ENCODE measurements at regions not wholly inside any gene's neighbourhood (a gene's known extent, or its start where the extent isn't known, plus 50 kb on each side); places are given as distances from the start of the nearest gene placed in this dataset.

DNA sequence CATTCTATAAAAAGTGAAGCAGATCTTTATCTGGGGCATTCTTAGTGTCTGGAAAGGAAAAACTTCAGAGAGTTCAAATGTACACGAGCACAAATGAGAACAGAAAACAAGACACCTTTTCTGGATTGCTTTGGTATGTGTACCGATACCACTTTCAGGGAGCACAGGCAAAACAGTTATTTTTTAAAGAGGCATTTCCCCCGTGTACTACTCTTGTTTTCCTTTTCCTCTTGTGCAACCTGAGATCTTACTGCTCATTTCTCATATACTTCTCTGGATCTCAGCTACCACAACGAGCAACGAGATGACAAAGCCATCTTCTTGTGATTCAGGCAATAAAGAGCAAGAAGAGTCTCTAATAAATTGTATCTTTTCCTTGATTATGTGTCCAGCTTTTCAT is 463.6 kb downstream of the SHQ1 start:
- no peak overlapping the region for H3K23ac ChIP-seq (ENCODE audit: insufficient read length)
- no peak overlapping the region for H2BK12ac ChIP-seq (ENCODE audit: low read depth, low read length)
- FAIRE-seq (no peak), DNase-seq (ENCODE audit: low read depth in 1 of 2, low spot score in 2 of 2) (no peak)
- no peak overlapping the region for H3K4me2 ChIP-seq (ENCODE audit: insufficient read depth in 1 of 2, low read depth in 2 of 2, low read length in 2 of 2)
- no peak overlapping the region for H2BK5ac ChIP-seq (ENCODE audit: low read depth, low read length)
- H3K36me3 ChIP-seq (ENCODE audit: control insufficient read depth in 2 of 4, insufficient read depth in 4 of 4, low read length in 3 of 4), result no peaks in the 10 kb centered on the region
- no peak overlapping the region for H3K56ac ChIP-seq (replicated peaks; ENCODE audit: insufficient read length, low read depth, low read length)
- H2AFZ ChIP-seq (ENCODE audit: low read length), result no peak overlapping the region
- H3K79me2 ChIP-seq (ENCODE audit: control insufficient read depth in 1 of 2, insufficient read depth in 2 of 2, low read length in 2 of 2), result peaks cover 46 to 100% of the 10 kb centered on the region in 2 experiments
- H3K27ac ChIP-seq (ENCODE audit: low read depth, low read length), result no peak overlapping the region
- peaks cover 2 to 34% (median 28%) of the 10 kb centered on the region in 4 experiments for H3K4me1 ChIP-seq (replicated peaks in 1 of 4; ENCODE audit: control insufficient read depth in 3 of 4, insufficient read depth in 4 of 4, low read length in 3 of 4)
- no peak for TF ChIP-seq CBX5 (IDR thresholded peaks at IDR 0.05; ENCODE audit: low read depth, low read length)
- TF ChIP-seq, protein P1, sequence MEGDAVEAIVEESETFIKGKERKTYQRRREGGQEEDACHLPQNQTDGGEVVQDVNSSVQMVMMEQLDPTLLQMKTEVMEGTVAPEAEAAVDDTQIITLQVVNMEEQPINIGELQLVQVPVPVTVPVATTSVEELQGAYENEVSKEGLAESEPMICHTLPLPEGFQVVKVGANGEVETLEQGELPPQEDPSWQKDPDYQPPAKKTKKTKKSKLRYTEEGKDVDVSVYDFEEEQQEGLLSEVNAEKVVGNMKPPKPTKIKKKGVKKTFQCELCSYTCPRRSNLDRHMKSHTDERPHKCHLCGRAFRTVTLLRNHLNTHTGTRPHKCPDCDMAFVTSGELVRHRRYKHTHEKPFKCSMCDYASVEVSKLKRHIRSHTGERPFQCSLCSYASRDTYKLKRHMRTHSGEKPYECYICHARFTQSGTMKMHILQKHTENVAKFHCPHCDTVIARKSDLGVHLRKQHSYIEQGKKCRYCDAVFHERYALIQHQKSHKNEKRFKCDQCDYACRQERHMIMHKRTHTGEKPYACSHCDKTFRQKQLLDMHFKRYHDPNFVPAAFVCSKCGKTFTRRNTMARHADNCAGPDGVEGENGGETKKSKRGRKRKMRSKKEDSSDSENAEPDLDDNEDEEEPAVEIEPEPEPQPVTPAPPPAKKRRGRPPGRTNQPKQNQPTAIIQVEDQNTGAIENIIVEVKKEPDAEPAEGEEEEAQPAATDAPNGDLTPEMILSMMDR (IDR thresholded peaks at IDR 0.05; ENCODE audit: control extremely low read depth in 1 of 3, insufficient read depth in 1 of 3, low read depth in 1 of 3, low read length in 3 of 3), result no peak
- TF ChIP-seq SP1 (IDR thresholded peaks at IDR 0.05; ENCODE audit: low read depth, low read length), result no peak
- no peak for TF ChIP-seq POLR2A (IDR thresholded peaks at IDR 0.05; ENCODE audit: control extremely low read depth in 1 of 2, low read depth in 2 of 2, low read length in 2 of 2)
- TF ChIP-seq RFX5 (IDR thresholded peaks at IDR 0.05; ENCODE audit: borderline replicate concordance, low read depth, low read length), result no peak
- no peak for TF ChIP-seq TAF1 (IDR thresholded peaks at IDR 0.05; ENCODE audit: low read depth, low read length)
- no peak for TF ChIP-seq RBBP5 (IDR thresholded peaks at IDR 0.05; ENCODE audit: borderline replicate concordance, low read depth, low read length)
- TF ChIP-seq CBX8 (IDR thresholded peaks at IDR 0.05; ENCODE audit: borderline replicate concordance, low read depth, low read length), result no peak
- TF ChIP-seq RNF2 (IDR thresholded peaks at IDR 0.05; ENCODE audit: borderline replicate concordance, low read depth, low read length, missing control alignments, poor library complexity, severe bottlenecking), result no peak
- TF ChIP-seq SIN3A (conservative IDR thresholded peaks at IDR 0.05 in 1 of 2, IDR thresholded peaks at IDR 0.05 in 1 of 2; ENCODE audit: low read depth in 1 of 2, low read length in 2 of 2), result no peak
- TF ChIP-seq KDM1A (IDR thresholded peaks at IDR 0.05; ENCODE audit: borderline replicate concordance, low read length), result no peak
- H3K18ac ChIP-seq (ENCODE audit: extremely low read depth, low read length), result no peak overlapping the region
- 90% methylated on average over 5 of the region's 5 CpGs; no CpG with 5 or more reads in 1 of the 2 experiments for WGBS, 2 experiments (ENCODE audit: extremely low coverage in 1 of 2, insufficient coverage in 1 of 2, insufficient read length in 1 of 2, insufficient replicate concordance in 2 of 2, low coverage in 1 of 2, low lambda C conversion rate in 2 of 2, missing lambda C conversion rate in 1 of 2)
- no peak overlapping the region for H2BK120ac ChIP-seq (replicated peaks; ENCODE audit: low read depth, low read length)
- H3K14ac ChIP-seq (ENCODE audit: insufficient read length), result no peak overlapping the region
- no peak overlapping the region for H2BK15ac ChIP-seq (ENCODE audit: low read length)
- H4K91ac ChIP-seq (replicated peaks; ENCODE audit: insufficient read length, low read length), result no peak overlapping the region
- no peaks in the 10 kb centered on the region for H3K23me2 ChIP-seq (ENCODE audit: low read depth, low read length)
- H3K4me3 ChIP-seq (ENCODE audit: extremely low read depth in 1 of 4, insufficient read depth in 2 of 4, low read depth in 3 of 4, low read length in 4 of 4), result no peak overlapping the region
- H4K8ac ChIP-seq (ENCODE audit: extremely low read depth, insufficient read depth, low read length), result no peak overlapping the region
- H3K27me3 ChIP-seq (replicated peaks in 1 of 4; ENCODE audit: control insufficient read depth in 3 of 4, extremely low read depth in 1 of 4, insufficient read depth in 3 of 4, low read length in 3 of 4), result no peaks in the 10 kb centered on the region
- peaks cover 38 to 39% of the 10 kb centered on the region in 2 experiments for H4K20me1 ChIP-seq (replicated peaks in 1 of 2; ENCODE audit: control insufficient read depth in 1 of 2, insufficient read depth in 2 of 2, low read length in 2 of 2)
- no peaks in the 10 kb centered on the region for H3K9me3 ChIP-seq (ENCODE audit: insufficient read depth in 2 of 2, low read depth in 1 of 2, low read length in 1 of 2)
- H2AK5ac ChIP-seq (ENCODE audit: low read depth, low read length), result no peak overlapping the region
- H3K79me1 ChIP-seq (ENCODE audit: low read depth, low read length), result peaks cover 18% of the 10 kb centered on the region
- POLR2A ChIA-PET (ENCODE audit: partially characterized antibody), result interaction anchor here (1.1 kb wide), 1 partner anchor 10 kb away, joined by 3 read pairs; no protein-coding TSS in a partner anchor
- H3K9ac ChIP-seq (replicated peaks in 1 of 4; ENCODE audit: extremely low read depth in 1 of 4, low read depth in 3 of 4, low read length in 3 of 4), result no peak overlapping the region
- no peak overlapping the region for H3K4ac ChIP-seq (replicated peaks; ENCODE audit: insufficient read length, low read depth, low read length)
- no peak overlapping the region for H4K5ac ChIP-seq (ENCODE audit: insufficient read length, low read depth, low read length)
- no peak overlapping the region for H2BK20ac ChIP-seq (ENCODE audit: low read length)
- CTCF ChIA-PET (ENCODE audit: partially characterized antibody), result interaction anchor here (0.6 kb wide), 1 partner anchor 175 kb away, joined by 3 read pairs; no protein-coding TSS in a partner anchor

Measured in H1 (cell line).